GM18498 (cell line): ENCODE measurements at regions not wholly inside any gene's neighbourhood (a gene's known extent, or its start where the extent isn't known, plus 50 kb on each side); places are given as distances from the start of the nearest gene placed in this dataset.
"Not testable (repeated sequence)": the region's sequence is repeated elsewhere in the genome, so short reads cannot be mapped to it uniquely, and the experiment has no call there.

ENCODE experiments used
- ATAC-seq: cut with Tn5 transposase; IDR thresholded peaks from one replicate; pipeline ENCODE4 v1.9.1; 2021; ENCODE audit warnings: mild to moderate bottlenecking, moderate library complexity; ENCODE audit not compliant: unreplicated experiment

GRCh38 chr2:145431181-145431951, 911.4 kb upstream of the ZEB2 start:
- ATAC-seq: no peak

- no peak for ATAC-seq
Observed at GRCh38 chr2:145423809-145424208, 903.9 kb upstream of the ZEB2 start.

DNA sequence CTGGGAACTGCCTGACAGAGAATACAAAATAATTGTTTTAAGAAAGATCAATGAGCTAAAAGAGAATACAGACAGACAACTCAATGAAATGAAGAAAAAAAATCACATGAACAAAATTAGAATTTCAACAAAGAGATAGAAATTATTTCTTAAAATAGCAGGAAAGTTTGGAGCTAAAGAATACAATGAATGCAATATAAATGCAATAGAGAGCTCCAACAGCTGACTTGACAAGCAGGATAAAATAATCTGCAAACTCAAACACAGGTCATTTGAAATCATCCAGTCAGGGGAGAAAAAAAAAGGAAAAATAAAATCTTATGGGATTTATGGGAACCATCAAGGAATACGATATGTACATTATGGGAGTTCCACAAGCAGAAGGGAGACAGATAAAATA, 902.7 kb upstream of the ZEB2 start:
- ATAC-seq: no peak

- ATAC-seq: no peak
Observed at GRCh38 chr2:145421841-145422240, 901.9 kb upstream of the ZEB2 start.

DNA sequence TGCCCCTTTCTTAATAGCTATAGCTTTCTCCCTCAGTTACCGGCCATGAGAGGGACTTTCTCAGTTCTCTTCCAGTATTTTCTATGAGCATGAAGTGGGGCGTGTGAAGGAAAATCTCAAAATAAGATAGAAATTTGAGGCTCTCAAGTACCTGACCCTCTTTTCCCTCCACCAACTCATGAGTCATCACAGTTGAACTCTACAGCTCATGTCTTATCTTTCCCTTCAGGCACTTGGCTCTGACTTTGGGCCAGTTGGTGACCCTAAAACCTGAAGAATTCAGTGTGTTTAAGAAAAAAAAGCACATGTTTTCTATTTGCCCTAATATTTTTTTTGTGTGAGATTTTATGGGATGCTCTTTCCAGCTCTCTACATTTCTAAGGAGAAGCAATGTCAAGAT, 896.7 kb upstream of the ZEB2 start:
- ATAC-seq: no peak

GRCh38 chr2:145415151-145415550, 895.2 kb upstream of the ZEB2 start:
- no peak for ATAC-seq

DNA sequence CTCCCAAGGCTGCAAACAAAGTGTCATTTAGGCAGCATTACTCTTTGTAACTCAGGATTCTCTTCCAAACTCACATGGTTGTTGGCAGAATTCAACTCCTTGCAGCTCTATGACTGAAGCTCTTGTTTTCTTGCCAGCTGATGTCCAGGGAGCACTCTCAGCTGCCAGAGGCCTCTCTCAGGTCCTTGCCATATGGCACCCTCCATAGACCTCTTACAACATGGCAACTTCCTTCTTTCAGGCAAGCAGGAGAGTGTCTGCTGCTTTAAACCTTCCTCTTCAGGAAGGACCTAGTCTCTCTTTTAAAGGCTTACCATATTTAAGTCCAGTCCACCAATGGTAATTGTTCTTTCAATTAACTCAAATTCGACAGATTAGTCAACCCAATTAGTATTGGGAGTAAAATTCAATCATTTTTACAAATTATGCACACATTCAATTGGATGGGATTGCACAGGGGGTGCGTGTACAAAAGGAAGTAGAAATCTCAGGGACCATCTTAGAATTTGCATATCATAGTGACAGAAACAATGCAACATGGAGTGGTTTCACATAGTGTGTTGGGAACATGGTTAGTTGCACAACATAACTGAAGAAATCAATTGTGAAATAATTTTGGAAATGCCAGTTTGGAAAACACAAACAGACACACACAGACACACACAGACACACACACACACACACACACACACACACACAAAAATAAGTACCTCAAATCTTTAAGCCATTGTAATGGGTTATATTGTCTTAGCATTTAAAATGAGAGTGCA, 893.5 kb upstream of the ZEB2 start:
- ATAC-seq: no peak

DNA sequence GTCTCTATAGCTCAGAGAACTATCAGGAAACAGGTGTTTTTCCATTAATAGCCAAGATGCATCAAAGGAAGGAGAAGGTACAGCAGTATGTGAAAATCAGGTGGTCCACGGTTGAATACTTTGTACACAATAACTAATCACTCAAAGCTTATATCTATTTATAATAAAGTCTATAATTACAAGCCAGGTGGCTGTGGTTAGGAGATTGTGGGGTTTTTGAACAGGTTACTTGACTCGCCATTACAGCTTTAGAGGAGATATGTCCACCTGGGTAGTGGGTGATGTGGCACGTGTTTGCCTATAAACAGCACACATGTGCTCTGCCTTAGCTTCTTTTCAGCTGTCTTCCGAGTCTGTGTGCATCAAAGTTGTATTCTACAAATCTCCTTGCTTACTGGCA, 892.2 kb upstream of the ZEB2 start:
- peak; percentile 40 for ATAC-seq

GRCh38 chr2:145411493-145411892, 891.6 kb upstream of the ZEB2 start:
- peak; percentile 98 for ATAC-seq

- no peak for ATAC-seq
Observed at GRCh38 chr2:145410086-145410485, 890.2 kb upstream of the ZEB2 start.

- no peak for ATAC-seq
Observed at GRCh38 chr2:145408980-145409379, 889.1 kb upstream of the ZEB2 start.

DNA sequence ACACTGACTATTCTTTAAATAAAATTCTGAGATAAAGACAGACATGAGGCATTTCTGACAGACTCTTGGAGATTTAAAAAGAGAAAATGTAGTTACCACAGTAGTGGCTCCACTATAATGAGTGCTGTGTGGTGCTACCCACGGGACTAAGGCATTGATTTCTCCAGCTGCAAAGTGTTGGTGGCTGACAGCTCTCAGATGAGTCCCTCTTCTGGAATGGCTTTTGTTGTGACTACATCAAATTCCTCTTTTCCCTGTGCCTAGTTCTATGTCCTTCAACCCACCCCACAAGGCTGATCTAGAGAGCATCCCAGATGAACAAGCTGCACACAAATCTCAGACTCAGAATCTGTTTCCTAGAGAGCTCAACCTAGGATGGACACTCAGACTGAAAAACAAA, 884.8 kb upstream of the ZEB2 start:
- ATAC-seq: no peak

DNA sequence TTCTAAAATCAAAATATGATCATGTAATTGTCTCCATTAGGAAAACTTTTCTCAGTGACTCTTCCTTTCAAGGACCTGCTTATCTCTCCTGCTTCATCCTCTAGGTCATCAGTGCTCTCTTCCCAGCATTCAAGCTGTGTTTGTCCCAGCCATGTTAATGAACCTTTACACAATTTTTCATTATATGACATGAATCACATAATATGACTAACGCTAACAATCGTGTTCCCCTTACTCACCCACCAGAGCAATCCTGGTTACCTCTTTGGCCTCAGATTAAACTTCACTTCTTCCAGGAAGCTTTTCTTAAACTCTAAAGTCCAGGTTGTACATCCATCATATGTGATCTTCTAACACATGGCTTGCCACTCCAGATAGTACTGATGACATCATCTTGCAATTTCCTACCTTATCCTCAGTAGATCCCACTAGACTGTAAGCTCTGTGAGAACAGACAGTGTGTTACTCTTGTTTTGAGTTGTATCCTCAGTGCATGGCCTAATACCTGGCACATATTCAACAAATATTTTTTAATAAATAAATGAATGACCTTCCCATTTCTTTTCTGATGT, 882.9 kb upstream of the ZEB2 start:
- no peak for ATAC-seq

DNA sequence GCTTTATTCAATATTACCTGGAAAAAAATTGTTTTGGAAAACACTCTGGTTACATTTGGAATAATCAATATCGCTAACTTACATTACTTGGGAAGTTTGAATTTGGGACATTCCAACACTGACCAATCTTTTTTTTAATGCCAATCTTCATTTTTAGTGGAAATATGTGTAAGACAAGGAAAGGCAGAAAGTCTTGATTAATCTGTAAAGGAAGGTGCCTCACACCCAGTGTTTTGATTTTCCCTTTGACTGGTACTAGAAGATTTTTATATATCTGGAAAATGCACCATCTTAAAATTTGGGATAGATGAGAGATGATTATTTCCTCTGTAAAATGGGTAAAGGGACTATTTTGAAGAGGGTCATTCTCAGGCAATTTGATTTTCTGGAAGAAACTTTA, 879.2 kb upstream of the ZEB2 start:
- no peak for ATAC-seq

DNA sequence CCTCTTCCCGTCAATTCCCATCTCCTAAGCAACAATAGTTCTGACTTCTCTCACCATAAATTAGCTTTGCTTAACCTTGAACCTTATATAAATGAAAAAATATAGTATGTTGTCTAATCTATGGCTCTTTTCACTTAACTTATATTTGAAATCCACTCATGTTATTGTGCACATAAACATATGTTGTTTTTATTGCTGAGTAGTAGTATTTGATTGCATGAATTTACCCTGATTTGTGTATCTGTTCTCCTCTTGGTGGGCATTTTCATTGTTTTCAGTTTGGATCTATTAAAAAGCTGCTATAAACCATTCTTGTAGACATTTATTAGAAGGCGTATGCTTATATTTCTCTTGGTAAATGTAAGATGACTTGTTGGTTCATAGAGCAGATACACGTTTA, 874.3 kb upstream of the ZEB2 start:
- no peak for ATAC-seq

DNA sequence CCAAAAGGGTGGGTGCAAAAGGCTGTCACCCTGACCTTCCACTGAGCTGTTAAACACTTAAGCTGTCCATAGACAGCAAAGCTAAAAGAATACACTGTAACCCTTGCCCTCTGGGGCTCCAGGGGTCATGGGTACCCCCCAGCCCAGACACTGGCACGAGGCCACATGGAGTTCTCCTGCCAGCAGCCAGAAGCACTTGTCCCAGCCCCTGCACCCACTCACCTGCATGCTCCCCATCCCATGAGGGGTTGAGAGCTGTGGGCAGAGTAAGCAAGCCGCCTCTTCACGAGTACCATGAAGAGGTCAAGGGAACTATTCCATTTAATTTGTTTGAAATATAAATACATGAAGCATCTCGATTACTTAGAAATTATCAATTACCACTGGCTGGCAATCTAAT, 867.1 kb upstream of the ZEB2 start:
- ATAC-seq: no peak

DNA sequence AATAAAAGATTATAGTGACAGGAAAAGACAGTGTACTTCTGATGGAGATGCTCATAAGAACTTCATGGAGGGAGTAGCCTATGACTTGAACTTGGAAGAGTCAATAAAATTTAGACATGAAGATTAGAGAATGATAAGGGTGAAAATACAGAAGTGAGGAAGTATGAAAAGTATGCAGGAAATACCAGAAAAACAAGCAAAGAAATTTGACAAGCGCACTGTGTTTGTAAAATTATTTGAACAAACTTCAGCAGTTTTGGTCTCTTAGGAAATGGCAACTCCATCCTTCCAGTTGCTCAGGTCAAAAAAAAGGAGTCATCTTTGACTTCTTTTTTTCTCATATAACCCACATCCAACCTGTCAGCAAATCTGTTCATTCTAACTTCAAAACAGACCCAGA, 864.0 kb upstream of the ZEB2 start:
- ATAC-seq: no peak

GRCh38 chr2:145380436-145381017, 860.6 kb upstream of the ZEB2 start:
- no peak for ATAC-seq

DNA sequence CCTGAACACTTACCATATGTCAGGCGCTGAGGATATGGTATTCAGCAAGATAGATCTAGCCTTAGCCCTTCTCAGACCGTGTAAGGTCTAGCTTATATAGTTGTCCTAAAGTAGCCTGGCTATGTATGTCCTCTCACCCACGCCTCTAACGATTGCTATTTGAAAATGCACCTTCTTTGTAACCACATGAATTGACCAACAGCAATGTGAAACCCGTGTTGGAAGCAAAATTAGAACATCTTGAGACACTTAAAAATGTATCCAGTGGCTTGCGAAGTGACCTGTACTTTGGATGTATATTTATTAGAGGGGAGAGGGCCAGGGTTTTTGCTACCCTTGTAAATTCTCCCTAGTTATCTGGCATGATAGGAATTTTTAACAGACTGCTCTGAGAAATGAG, 860.0 kb upstream of the ZEB2 start:
- ATAC-seq: no peak

DNA sequence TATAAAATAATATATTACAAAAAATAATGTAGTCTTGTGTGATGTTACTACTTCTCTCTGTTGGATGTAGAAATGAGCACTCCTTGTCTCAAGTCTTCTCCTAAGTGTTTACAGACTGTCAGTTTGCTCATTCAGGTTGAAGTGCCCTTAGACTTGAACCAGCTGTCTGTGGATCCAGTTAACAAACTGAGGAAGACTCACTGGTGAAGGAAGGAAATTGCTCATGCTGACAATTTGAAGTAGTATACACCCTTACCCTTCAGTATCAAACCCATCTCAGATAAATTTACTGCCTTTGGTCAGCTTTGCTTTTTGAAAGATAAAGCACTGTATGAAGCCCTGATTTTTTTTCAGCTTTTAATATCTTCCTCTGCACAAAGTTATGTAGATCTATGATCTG, 854.2 kb upstream of the ZEB2 start:
- no peak for ATAC-seq

DNA sequence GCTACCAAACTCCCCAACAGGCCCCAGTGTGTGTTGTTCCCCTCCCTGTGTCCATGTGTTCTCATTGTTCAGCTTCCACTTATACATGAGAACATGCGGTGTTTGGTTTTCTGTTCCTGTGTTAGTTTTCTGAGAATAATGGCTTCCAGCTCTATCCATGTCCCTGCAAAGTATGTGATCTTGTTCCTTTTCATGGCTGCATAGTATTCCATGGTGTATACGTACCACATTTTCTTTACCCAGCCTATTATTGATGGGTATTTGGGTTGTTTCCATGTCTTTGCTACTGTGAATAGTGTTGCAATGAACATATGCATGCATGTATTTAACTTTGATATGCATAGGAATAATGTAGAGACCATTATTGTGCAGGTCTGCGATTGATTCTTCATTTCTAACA, 847.4 kb upstream of the ZEB2 start:
- ATAC-seq: not testable (repeated sequence)

GRCh38 chr2:145366341-145366740, 846.4 kb upstream of the ZEB2 start:
- no peak for ATAC-seq
